GM06990 (cell line): ENCODE measurements at regions not wholly inside any gene's neighbourhood (a gene's known extent, or its start where the extent isn't known, plus 50 kb on each side); places are given as distances from the start of the nearest gene placed in this dataset.

Experiments used
- DNase-seq: peaks from one replicate; pipeline ENCODE4 v3.0.0-alpha.2; 2011; ENCODE audit not compliant: insufficient read length; ENCODE audit errors: extremely low read depth
- H3K27me3 ChIP-seq: replicated peaks from 2 replicates; pipeline ENCODE4 v1.6.0; 2011; ENCODE audit warnings: low read length; ENCODE audit not compliant: control insufficient read depth, insufficient read depth
- H3K36me3 ChIP-seq: 2 replicates; pipeline ENCODE4 v1.5.1; 2011; ENCODE audit warnings: low read length; ENCODE audit not compliant: control insufficient read depth, insufficient read depth
- H3K4me3 ChIP-seq: replicated peaks from 2 replicates; pipeline ENCODE4 v1.5.1; 2011; ENCODE audit warnings: low read depth, mild to moderate bottlenecking, control low read depth, low read length
- TF ChIP-seq, protein P1 (sequence below): IDR thresholded peaks from 2 replicates; pipeline ENCODE4 v1.5.1; 2011; ENCODE audit warnings: low read length, control low read depth, mild to moderate bottlenecking, inconsistent platforms; ENCODE audit not compliant: insufficient read depth, poor library complexity, severe bottlenecking

DNA sequence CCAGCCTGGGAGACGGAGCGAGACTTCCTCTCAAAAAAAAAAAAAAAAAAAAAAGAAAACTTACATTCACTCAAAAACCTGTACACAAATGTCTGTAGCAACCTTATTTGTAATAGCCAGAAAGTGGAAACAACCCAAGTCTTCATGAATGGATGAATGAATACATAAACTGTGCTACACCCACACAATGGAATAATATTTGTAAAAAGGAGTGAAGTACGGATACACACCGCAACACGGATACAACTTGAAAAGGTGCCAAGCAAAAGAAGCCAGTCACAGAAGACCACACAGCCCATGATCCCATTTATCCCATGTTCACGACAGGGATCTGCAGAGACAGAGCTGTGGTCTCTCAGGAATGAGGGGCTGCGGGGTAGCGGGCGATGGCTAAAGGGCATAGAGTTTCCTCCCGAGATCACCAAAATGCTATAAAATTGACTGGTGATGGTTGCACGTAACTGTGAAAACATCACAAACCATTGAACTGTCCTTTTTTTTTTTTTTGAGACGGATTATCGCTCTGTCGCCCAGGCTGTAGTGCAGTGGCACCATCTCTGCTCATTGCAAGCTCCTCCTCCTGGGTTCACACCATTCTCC lies 76.2 kb upstream of the COL5A1 start:
- Histone ChIP-seq H3K4me3 (no peak overlapping the region), H3K36me3 (no peaks in the 10 kb centered on the region), H3K27me3 (no peaks in the 10 kb centered on the region; the same call in none of the 2 replicates)
- no peak for DNase-seq
- TF ChIP-seq, protein P1, sequence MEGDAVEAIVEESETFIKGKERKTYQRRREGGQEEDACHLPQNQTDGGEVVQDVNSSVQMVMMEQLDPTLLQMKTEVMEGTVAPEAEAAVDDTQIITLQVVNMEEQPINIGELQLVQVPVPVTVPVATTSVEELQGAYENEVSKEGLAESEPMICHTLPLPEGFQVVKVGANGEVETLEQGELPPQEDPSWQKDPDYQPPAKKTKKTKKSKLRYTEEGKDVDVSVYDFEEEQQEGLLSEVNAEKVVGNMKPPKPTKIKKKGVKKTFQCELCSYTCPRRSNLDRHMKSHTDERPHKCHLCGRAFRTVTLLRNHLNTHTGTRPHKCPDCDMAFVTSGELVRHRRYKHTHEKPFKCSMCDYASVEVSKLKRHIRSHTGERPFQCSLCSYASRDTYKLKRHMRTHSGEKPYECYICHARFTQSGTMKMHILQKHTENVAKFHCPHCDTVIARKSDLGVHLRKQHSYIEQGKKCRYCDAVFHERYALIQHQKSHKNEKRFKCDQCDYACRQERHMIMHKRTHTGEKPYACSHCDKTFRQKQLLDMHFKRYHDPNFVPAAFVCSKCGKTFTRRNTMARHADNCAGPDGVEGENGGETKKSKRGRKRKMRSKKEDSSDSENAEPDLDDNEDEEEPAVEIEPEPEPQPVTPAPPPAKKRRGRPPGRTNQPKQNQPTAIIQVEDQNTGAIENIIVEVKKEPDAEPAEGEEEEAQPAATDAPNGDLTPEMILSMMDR, result no peak

DNA sequence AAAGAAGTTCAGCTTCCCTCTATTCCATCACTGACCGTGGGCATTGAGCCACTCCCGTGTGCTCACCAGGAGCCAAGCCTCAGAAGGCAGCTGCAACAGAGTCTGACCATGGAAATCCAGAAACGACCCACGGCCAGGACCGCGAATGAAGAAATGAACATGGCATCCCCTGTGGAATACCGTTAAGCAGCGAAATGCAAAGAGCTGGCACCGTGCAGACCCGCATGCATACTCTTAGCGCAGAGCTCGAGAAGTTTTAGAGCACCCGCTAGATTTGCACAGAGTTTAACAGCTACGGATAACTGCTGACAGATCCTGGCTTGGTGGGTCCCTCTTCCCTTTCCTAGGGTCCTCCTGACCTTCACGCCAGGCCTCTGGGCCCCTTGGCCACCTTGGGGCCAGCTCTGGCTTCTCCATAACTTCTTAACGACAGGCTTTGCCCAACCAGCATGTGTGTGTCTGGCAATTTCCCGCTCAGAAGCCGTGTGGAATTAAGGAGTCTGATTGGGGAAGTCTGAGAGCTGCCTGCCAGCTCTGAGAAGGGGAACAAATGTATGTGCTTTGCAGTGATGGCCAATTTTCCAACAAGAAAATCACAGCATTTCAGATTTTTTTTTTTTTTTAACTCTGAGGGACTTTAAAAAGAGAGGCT lies 75.3 kb upstream of the COL5A1 start:
- H3K36me3 ChIP-seq, result no peaks in the 10 kb centered on the region
- TF ChIP-seq, protein P1, result no peak

DNA sequence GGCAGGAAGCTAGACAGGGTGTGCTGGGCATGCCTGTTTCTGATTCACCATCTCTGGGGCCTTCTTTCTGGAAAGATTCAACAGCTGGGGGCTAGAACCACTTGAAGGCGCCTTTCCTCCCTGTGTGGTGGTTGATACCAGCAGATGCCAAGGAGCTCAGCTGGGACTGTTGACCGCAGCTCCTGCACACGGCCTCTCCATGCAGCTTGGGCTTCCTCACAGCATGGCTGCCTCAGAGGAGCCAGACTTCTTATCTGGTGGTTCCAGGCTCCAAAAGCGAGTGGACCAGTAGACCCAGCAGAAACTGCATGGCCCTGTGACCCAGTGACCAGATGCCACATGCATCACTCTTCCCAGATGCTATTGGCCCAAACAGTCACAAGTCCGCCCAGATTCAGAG lies 74.7 kb upstream of the COL5A1 start:
- TF ChIP-seq, protein P1, result no peak
- Histone ChIP-seq H3K27me3 (no peaks in the 10 kb centered on the region; the same call in none of the 2 replicates), H3K36me3 (no peaks in the 10 kb centered on the region), H3K4me3 (no peak overlapping the region)
- no peak for DNase-seq

More for the DNA sequence above, 75.3 kb upstream of the COL5A1 start:
- DNase-seq, result no peak
- H3K4me3 ChIP-seq, result no peak overlapping the region
- no peaks in the 10 kb centered on the region; the same call in none of the 2 replicates for H3K27me3 ChIP-seq

DNA sequence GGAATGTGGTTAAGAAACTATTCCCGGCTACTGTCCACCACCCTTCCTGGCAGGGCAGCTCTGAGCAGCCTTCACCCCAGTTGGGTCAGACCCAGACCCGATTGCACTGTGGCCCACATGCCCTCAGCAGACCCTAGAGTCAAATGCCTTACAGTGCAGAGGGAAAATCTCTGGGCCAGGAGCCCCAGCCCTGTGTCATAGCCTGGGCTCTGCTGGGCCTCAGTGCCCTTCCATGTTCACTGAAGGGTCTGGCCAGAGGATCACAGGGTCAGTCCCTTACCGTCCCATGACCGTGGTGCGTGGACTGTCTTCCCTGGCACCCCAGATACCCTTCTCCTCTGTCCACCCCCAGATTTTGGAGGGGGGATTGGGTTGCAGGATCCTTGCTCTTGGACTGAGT lies 73.5 kb upstream of the COL5A1 start:
- H3K4me3 ChIP-seq, result no peak overlapping the region
- H3K36me3 ChIP-seq, result no peaks in the 10 kb centered on the region
- no peak for DNase-seq
- H3K27me3 ChIP-seq, result no peaks in the 10 kb centered on the region; the same call in none of the 2 replicates
- TF ChIP-seq, protein P1, result no peak

DNA sequence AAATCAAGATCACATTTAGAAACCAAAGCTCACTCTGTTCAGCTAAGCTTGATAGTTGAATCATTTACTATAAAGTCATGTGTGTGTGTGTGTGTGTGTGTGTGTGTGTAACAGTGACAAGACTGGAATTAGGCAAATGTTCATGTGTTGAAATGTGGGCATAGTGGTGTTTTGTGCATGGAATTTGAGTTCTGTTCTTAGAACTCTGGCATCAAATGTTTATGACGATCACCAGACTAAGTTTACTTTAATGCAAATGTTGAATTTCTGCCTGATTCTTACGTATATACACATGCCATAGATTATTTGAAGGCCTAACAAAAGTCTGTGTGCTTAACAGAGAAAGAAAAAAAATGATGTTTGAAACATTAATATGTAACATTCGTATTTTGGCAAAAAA lies 72.8 kb upstream of the COL5A1 start:
- no peak overlapping the region for H3K4me3 ChIP-seq
- no peaks in the 10 kb centered on the region; the same call in none of the 2 replicates for H3K27me3 ChIP-seq
- TF ChIP-seq, protein P1, result no peak
- DNase-seq, result no peak
- H3K36me3 ChIP-seq, result no peaks in the 10 kb centered on the region
